GM19023 (cell line): ENCODE measurements at regions not wholly inside any gene's neighbourhood (a gene's known extent, or its start where the extent isn't known, plus 50 kb on each side); places are given as distances from the start of the nearest gene placed in this dataset.

Experiments
- ATAC-seq: cut with Tn5 transposase; IDR thresholded peaks from one replicate; pipeline ENCODE4 v1.9.1; 2021; ENCODE audit warnings: mild to moderate bottlenecking, moderate library complexity; ENCODE audit not compliant: unreplicated experiment

GRCh38 chr11:16441461-16441860, 85.1 kb upstream of the SOX6 start:
- no peak for ATAC-seq

- ATAC-seq: no peak
Observed at GRCh38 chr11:16440136-16440535, 83.8 kb upstream of the SOX6 start.

- ATAC-seq: no peak
Observed at GRCh38 chr11:16434036-16434435, 77.7 kb upstream of the SOX6 start.

- ATAC-seq: no peak
Observed at GRCh38 chr11:16430674-16431073, 74.3 kb upstream of the SOX6 start.

GRCh38 chr11:16421826-16422225, 65.5 kb upstream of the SOX6 start:
- no peak for ATAC-seq

- ATAC-seq: no peak
Observed at GRCh38 chr11:16418428-16419097, 62.2 kb upstream of the SOX6 start.

- ATAC-seq: peak; percentile 82
Observed at GRCh38 chr11:16412525-16413172, 56.3 kb upstream of the SOX6 start.

GRCh38 chr11:16410479-16410878, 54.1 kb upstream of the SOX6 start:
- ATAC-seq: no peak

GRCh38 chr11:16408619-16409018, 52.3 kb upstream of the SOX6 start:
- ATAC-seq: no peak

GRCh38 chr11:16406226-16406625, 49.9 kb upstream of the SOX6 start:
- no peak for ATAC-seq
